Astrocyte (in vitro differentiated cells and primary cell): ENCODE measurements at regions not wholly inside any gene's neighbourhood (a gene's known extent, or its start where the extent isn't known, plus 50 kb on each side); places are given as distances from the start of the nearest gene placed in this dataset.

ENCODE experiments used
- EZH2 ChIP-seq: IDR thresholded peaks from 2 replicates; pipeline ENCODE4 v1.6.1; 2012; ENCODE audit warnings: mild to moderate bottlenecking, low read length, inconsistent platforms; ENCODE audit not compliant: insufficient read depth
- TF ChIP-seq, protein P1 (sequence below): IDR thresholded peaks from 2 replicates; pipeline ENCODE4 v1.5.1; 2011; ENCODE audit warnings: low read depth, mild to moderate bottlenecking, inconsistent platforms, low read length, moderate library complexity; ENCODE audit not compliant: insufficient read depth

GRCh38 chr2:125240870-125241269 is 1215.8 kb downstream of the CNTNAP5 start:
- TF ChIP-seq, protein P1, sequence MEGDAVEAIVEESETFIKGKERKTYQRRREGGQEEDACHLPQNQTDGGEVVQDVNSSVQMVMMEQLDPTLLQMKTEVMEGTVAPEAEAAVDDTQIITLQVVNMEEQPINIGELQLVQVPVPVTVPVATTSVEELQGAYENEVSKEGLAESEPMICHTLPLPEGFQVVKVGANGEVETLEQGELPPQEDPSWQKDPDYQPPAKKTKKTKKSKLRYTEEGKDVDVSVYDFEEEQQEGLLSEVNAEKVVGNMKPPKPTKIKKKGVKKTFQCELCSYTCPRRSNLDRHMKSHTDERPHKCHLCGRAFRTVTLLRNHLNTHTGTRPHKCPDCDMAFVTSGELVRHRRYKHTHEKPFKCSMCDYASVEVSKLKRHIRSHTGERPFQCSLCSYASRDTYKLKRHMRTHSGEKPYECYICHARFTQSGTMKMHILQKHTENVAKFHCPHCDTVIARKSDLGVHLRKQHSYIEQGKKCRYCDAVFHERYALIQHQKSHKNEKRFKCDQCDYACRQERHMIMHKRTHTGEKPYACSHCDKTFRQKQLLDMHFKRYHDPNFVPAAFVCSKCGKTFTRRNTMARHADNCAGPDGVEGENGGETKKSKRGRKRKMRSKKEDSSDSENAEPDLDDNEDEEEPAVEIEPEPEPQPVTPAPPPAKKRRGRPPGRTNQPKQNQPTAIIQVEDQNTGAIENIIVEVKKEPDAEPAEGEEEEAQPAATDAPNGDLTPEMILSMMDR, result no peak
- no peak for TF ChIP-seq EZH2
